PFSK-1 (cell line): ENCODE measurements at regions not wholly inside any gene's neighbourhood (a gene's known extent, or its start where the extent isn't known, plus 50 kb on each side); places are given as distances from the start of the nearest gene placed in this dataset.

ENCODE experiments used
- POLR2AphosphoS5 ChIP-seq: IDR thresholded peaks from 2 replicates; pipeline ENCODE4 v1.6.1; 2012; ENCODE audit warnings: low read depth, mild to moderate bottlenecking, control low read depth, low read length, moderate library complexity
- SIN3A ChIP-seq: IDR thresholded peaks from 2 replicates; pipeline ENCODE4 v1.6.1; 2012; ENCODE audit warnings: mild to moderate bottlenecking, low read length, moderate library complexity, borderline replicate concordance; ENCODE audit not compliant: insufficient read depth

GRCh38 chr13:103370790-103371189, 304.6 kb upstream of the SLC10A2 start:
- no peak for TF ChIP-seq POLR2AphosphoS5
- TF ChIP-seq SIN3A: no peak
